Prostate gland (tissue), 2 donors: ENCODE measurements at regions not wholly inside any gene's neighbourhood (a gene's known extent, or its start where the extent isn't known, plus 50 kb on each side); places are given as distances from the start of the nearest gene placed in this dataset.

ENCODE experiments used
- CTCF ChIP-seq, 4 experiments: fragments of 200-600 bp in 2 of 4; fragments of 450-650 bp in 2 of 4; sonication (generic) in 2 of 4; IDR thresholded peaks; 1 replicate in 3 of 4; 2 replicates in 1 of 4; pipeline ENCODE4 v1.5.1; 2016 to 2019; ENCODE audit warnings: antibody characterized with exemption in 4 of 4, mild to moderate bottlenecking in 2 of 4, moderate library complexity in 2 of 4
- POLR2A ChIP-seq: fragments of 450-650 bp; IDR thresholded peaks from one replicate; pipeline ENCODE4 v1.6.1; 2016; ENCODE audit warnings: antibody characterized with exemption, mild to moderate bottlenecking

- TF ChIP-seq CTCF (IDR thresholded peaks at IDR 0.05) (no peak), POLR2A (no peak)
These were observed 52.0 kb upstream of the RANBP6 start for GRCh38 chr9:6067426-6067825.
